ENCODE measurements at regions not wholly inside any gene's neighbourhood (a gene's known extent, or its start where the extent isn't known, plus 50 kb on each side); places are given as distances from the start of the nearest gene placed in this dataset.
"Not testable (repeated sequence)": the region's sequence is repeated elsewhere in the genome, so short reads cannot be mapped to it uniquely, and the experiment has no call there.

DNA sequence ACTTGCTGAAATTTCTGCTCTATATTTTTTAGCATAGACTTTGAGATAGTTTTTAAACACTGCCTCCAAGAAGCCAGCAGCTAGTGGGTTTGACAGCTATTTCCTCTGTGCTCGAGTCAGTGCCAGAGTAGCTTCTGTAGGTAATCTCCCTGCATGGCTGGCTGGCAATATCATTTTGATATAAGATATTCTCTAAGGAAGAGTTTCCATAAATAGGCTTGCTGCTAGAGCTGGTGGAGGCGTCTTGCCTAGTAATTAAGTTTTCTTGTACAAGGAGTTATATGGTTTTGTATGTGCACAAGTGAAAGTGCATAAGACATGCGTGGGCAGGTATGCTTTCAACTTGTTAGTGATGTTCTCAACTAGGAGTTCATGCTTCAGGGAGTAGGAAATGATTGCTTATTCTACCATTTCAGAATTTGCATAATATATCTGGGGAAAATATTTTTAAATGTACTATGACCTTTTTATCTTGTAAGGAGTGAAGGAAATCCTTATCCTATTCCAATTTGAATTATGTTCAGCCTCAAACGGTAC, 74.1 kb upstream of the CCL21 start:
- DNase-seq: no peak

- no peak for DNase-seq
Observed at GRCh38 chr9:34782372-34782771, 72.4 kb upstream of the CCL21 start.

- no peak for DNase-seq
Observed at GRCh38 chr9:34777666-34778065, 67.7 kb upstream of the CCL21 start.

DNA sequence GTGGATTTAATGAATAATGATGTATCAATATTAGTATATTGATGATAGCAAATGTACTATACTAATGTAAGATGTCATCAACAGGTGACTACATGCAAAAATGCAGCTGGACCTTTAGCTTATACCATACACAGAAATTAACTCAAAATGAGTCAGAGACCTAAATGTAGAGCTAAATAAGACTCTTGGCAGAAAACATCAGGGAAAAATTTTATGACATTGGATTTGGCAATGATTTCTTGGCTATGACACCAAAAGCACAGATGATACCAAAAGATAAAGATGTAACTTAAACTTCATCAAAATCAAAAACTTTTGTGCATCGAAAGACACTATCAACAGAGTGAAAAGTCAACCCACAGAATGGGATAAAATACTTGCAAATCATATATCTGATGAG, 64.0 kb upstream of the CCL21 start:
- DNase-seq: no peak

DNA sequence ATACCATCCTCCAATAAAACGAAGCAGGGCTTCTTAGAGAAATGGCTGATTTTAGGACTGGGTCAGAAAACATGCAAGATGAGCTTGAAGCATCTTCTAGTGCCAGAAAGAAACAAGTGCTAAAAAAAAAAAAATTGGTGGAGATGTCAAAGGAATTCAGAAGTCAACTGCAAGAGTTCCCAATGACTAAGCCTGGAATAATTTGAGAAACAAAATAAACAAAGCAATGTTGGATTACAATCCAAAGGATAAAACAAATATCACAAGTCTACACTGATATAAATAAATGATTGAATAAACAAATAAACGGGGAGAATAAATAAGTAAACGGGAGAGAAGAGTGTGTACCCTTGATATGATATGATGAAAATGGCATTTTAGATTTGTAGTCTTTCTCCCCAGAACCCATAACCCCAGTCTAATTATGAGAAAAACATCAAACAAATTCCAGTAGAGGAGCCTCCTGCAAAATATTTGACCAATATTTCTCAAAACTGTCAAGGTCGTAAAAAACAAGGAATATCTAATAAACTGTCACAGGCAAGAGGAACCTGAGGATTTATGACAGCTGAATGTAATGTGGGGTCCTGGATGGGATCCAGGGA, 63.5 kb upstream of the CCL21 start:
- no peak for DNase-seq

DNA sequence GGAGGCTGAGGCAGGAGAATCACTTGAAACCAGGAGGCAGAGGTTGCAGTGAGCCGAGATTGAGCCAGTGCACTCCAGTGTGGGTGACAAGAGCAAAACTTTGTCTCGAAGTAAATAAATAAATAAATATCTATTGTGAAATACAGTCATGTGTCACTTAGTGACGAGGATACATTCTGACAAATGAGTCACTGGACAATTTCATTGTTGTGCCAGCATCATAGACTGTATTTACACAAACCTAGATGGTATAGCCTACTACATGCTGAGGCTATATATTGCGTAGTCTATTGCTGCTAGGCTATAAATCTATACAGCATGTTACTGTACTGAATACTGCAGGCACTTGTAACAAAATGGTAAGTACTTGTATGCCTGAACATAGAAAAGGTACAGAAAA, 61.1 kb upstream of the CCL21 start:
- DNase-seq: no peak

DNA sequence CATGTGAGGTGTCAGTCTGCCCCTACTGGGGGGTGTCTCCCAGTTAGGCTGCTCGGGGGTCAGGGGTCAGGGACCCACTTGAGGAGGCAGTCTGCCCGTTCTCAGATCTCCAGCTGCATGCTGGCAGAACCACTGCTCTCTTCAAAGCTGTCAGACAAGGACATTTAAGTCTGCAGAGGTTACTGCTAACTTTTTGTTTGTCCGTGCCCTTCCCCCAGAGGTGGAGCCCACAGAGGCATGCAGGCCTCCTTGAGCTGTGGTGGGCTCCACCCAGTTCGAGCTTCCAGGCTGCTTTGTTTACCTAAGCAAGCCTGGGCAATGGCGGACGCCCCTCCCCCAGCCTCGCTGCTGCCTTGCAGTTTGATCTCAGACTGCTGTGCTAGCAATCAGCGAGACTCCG, 57.2 kb upstream of the CCL21 start:
- not testable (repeated sequence) for DNase-seq

DNA sequence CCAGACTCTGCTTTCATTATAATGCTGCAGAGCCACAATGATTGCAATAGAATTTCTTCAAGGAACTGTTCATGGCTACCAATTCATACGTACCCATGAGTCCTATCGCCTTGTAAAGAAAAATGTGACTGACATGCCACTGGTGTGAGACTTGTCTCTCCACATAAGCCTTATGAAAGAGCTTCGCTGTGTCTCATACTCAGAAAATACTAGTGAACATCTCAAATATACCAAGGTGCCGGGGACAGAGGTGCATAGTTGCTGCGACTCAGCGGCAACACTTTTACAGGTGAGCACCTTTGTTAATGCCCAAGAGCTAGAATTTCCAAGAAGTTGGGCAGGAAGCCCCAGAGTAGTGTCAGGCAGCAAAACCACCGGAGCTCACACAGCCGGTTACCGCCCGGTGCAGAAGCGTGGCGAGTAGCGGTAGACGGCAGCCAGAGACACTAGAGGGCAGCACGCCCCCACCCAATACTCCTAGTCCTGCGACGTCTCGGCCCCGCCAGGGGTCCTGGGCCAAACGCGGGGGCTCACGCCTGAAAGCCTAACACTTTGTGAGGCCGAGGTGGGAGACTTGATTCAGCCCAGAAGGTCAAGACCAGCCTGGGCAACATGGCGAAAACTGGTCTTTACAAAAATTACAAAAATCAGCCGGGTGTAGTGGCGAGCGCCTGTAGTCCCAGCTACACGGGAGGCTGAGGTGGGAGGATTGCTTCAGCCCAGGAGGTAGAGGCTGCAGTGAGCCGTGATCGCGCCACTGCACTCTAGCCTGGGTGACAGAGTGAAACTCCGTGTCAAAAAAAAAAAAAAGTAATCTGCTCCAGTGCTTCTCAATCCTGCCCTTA, 50.5 kb upstream of the CCL21 start:
- not testable (repeated sequence) for DNase-seq
